Gastroesophageal sphincter (tissue), 3 donors: ENCODE measurements at regions not wholly inside any gene's neighbourhood (a gene's known extent, or its start where the extent isn't known, plus 50 kb on each side); places are given as distances from the start of the nearest gene placed in this dataset.

Experiments used
- CTCF ChIP-seq, 4 experiments: fragments of 200-600 bp in 2 of 4; fragments of 450-650 bp in 2 of 4; sonication (generic) in 1 of 4; IDR thresholded peaks; one replicate each; pipeline ENCODE4 v1.5.1; 2017 to 2019; ENCODE audit warnings: antibody characterized with exemption in 4 of 4, mild to moderate bottlenecking in 2 of 4, moderate library complexity in 2 of 4
- EP300 ChIP-seq: sonication (generic); formaldehyde crosslinking; IDR thresholded peaks from one replicate; pipeline ENCODE4 v1.6.1; 2017; ENCODE audit warnings: antibody characterized with exemption, mild to moderate bottlenecking
- POLR2A ChIP-seq, 2 donors: fragments of 450-650 bp; IDR thresholded peaks; one replicate each; pipeline ENCODE4 v1.6.1; 2017; ENCODE audit warnings: antibody characterized with exemption in 2 of 2, mild to moderate bottlenecking in 2 of 2, moderate library complexity in 1 of 2
- POLR2AphosphoS5 ChIP-seq: sonication (generic); formaldehyde crosslinking; IDR thresholded peaks from one replicate; pipeline ENCODE4 v1.6.1; 2017; ENCODE audit warnings: antibody characterized with exemption

- TF ChIP-seq POLR2AphosphoS5 (no peak), POLR2A (IDR thresholded peaks at IDR 0.05) (no peak), CTCF (IDR thresholded peaks at IDR 0.05) (no peak), EP300 (no peak)
Observed at GRCh38 chr10:123464430-123465323, 201.5 kb upstream of the GPR26 start.
